NOMO-1 treated with DMSO at 0.1 percent for 48 hours (cell line): ENCODE measurements at regions not wholly inside any gene's neighbourhood (a gene's known extent, or its start where the extent isn't known, plus 50 kb on each side); places are given as distances from the start of the nearest gene placed in this dataset.
"Not testable (repeated sequence)": the region's sequence is repeated elsewhere in the genome, so short reads cannot be mapped to it uniquely, and the experiment has no call there.

ENCODE experiments used
- DNase-seq: peaks from one replicate; lab custom pipeline; 2025; ENCODE audit not compliant: unreplicated experiment; lab: John Stamatoyannopoulos, UW

- no peak for DNase-seq
Observed at GRCh38 chrX:462853-463252, 76.1 kb upstream of the PPP2R3B start.

GRCh38 chrX:465418-466215, 78.9 kb upstream of the PPP2R3B start:
- DNase-seq = no peak

- not testable (repeated sequence) for DNase-seq
Observed at GRCh38 chrX:466836-467235, 80.1 kb upstream of the PPP2R3B start.

- DNase-seq = not testable (repeated sequence)
Observed at GRCh38 chrX:467686-468085, 81.0 kb upstream of the PPP2R3B start.

DNA sequence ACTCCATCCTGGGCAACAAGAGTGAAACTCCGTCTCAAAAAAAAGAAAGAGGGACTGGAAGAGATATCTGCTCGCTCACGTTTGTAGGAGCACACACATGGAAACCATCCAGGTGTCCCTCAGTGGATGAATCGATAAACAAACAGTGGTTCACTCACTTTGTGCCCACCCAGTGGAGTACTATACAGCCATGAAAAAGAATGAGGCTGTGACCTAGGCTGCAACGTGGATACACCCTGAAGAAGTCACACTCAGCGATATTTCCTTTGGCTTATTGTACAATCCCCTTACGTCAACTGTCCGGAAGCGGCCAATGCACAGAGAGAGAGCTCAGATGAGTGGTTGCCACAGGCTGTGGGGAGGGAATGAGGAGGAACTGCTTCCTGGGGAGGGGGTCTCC, 82.3 kb upstream of the PPP2R3B start:
- no peak for DNase-seq

- no peak for DNase-seq
Observed at GRCh38 chrX:470686-471085, 84.0 kb upstream of the PPP2R3B start.

DNA sequence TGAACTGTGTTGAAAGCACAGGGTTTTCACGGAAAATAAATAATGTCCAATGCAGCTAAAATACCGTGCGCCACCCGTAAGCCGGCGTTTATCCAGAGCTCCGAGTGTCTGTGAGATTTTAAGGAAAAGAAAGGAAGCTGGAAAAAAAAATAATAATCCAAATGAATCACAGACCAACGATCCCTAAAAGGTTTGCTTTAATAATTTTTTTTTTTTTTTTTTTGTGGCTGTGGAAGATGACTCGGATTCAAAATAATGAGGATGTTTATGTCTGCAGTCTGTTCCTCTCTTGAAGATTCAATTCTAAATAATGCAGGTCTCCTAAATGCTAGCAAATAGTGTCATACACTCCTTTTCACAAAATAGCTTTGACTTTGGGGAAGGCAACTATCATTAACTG, 84.6 kb upstream of the PPP2R3B start:
- DNase-seq = no peak

GRCh38 chrX:472275-472674, 85.6 kb upstream of the PPP2R3B start:
- not testable (repeated sequence) for DNase-seq

DNA sequence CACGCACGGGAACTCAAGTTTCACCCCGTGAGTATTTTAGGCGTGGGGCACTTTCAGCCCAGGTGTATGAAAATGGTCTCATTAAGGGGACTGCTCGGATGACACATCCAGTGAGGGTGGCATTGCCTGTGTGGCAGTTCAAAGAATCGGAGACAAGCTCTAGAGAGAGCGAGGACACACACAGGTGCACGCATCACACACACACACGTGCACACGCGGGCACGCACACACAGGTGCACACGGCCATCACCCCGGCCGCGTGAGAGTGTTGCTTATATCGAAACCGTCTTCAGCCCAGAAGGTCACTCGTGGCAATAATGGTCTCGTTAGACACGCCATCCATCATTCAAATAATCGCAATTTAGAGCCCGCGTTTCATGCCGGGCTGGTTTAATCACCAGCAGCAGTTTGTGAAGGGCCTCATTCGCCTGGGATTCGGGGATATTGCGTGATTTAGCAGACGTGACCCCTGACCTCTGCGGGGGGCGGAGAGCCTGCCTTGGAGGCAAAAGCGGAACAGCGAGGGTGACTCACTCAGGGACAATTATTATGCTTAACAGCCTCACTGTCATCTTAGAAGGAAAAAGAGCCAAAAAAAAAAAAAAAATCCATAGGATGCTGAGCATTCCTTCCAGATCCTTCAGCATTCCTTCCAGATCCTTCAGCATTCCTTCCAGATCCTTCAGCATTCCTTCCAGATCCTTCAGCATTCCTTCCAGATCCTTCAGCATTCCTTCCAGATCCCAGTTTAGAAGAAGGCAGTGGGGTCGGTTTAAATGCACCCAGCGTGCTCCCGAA, 89.4 kb upstream of the PPP2R3B start:
- DNase-seq = no peak

DNA sequence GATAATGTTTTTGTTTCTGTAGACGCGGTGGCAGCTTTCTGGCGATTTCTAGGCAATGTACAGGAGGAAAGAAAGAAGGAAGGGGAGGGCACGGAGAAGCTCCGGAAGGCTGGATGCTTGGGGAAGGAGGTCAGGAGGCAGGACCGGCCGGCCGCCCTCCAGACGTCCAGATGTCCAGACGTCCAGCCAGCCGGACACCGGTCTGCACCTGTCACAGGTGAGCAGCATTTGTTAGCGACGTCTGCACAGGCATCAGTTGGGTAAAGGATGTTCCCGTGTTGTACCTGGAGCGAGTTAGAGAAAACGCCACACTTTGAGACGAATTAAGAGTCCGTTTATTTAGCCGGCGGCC, 90.0 kb upstream of the PPP2R3B start:
- DNase-seq = no peak

GRCh38 chrX:477441-478012, 90.8 kb upstream of the PPP2R3B start:
- DNase-seq = no peak

DNA sequence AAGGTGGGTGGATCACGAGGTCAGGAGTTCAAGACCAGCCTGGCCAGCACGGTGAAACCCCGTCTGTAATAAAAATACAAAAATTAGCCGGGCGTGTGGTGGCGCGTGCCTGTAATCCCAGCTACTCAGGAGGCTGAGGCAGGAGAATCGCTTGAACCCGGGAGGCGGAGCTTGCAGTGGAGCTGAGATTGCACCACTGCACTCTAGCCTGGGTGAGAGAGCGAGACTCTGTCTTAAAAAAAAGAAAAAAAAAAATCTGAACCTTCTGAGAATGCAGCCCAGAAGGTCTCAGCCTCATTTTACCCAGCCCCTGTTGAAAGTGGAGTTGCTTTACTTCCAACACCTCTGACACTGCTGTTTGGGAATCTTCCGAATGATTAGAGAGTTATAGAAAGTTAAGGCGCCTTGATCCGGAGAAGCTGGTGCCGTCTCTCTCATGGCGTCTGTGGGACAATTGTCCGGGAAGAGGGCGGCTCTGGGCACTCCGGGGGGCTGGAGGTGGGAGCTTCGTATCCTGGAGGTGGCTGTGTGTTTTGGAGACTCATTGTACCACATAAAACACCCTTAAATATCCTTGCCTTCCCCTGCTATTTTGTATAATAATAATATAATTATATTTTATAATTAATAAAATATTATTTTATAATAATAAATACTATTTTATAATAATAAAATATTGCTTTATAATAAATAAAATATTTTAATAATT, 92.7 kb upstream of the PPP2R3B start:
- no peak for DNase-seq

DNA sequence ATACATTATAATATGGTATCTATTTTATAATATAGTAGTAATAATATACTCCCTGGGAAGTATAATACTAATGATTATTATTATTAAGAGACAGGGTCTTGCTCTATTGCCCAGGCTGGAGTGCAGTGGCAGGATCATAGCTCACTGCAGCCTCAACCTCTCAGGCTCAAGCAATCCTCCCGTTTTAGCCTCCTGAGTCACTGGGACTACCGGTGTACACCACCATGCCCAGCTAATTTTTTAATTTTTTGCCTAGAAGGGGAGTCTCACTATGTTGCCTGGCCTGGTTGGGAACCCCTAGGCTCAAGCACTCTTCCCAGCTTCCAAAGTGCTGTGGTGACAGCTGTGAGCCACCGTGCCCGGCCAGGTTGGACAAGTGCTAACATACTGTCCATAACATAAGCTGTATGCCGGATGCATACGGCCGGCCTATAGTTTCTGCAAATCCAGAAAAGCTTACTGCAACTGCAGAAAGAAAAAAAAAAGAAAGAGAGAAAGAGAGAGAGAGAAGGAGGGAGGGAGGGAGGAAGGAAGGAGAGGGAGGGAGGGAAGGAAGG, 94.2 kb upstream of the PPP2R3B start:
- no peak for DNase-seq

DNA sequence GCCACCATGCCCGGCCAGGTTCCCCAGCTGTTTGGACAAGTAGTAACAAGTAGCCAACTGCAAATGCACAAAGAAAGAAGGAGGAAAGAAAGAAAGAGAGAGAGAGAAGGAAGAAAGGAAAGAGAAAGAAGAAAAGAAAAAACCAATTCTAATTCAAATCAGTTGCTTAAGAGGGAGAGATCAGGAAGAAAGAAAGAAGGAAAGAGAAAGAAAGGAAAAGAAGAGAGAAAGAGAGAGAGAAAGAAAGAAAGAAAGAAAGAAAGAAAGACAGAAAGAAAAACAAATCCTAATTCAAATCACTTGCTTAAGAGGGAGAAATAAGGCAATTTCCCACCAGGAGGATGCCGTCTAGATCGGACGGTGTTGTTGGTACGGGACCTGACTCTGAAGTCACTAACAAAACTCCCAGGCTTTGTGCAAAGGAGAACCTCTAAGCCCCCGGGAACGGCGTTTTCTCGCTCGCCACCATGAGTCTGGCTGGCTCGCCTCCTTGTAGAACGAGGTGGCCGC, 95.5 kb upstream of the PPP2R3B start:
- DNase-seq = no peak

DNA sequence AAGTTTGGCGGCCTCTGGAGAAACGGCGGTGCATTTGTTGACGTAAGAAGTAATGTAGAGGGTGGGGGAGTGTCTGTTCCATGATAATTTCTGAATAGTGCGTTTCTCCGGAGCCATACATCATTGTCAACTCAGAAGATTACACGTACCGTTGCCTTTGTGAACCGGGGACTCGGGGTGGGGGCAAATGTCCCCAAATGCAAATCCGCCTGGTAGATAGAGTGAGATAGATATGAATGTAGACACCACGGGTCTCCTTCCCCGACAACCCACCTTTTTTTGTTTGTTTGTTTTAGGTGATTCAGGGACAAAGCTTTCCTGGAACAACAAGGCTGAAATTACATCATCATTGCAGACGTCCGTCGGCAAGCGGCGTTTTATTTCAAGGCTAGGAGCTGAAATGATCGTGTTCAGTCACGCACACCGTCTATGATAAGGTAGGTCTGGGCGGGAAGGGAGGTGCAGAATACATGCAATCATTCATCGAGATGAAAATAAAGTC, 96.0 kb upstream of the PPP2R3B start:
- no peak for DNase-seq

GRCh38 chrX:485368-485767, 98.7 kb upstream of the PPP2R3B start:
- DNase-seq = no peak

DNA sequence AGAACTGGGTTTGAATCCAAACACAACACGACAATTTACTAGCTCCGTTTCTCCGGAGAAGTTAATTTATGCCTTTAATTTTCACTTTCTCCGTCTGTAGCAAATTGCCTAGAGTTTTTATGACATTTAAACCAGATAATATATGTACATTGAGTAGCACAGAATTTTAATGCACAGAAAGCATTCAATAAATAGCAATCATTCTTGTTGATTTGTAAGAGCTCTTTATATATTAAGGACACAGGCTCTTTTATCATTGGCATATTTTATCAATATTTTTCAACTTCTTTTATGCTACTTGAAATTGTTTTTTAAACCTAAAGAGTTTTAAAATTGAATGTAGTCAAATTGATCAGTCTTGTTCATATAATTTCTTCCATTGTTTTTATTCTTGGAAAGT, 99.6 kb upstream of the PPP2R3B start:
- DNase-seq = no peak

- no peak for DNase-seq
Observed at GRCh38 chrX:487836-488235, 101.1 kb upstream of the PPP2R3B start.

- DNase-seq = no peak
Observed at GRCh38 chrX:489820-490219, 103.1 kb upstream of the PPP2R3B start.

GRCh38 chrX:497186-498014, 110.7 kb upstream of the PPP2R3B start:
- DNase-seq = no peak
